ENCODE measurements at regions not wholly inside any gene's neighbourhood (a gene's known extent, or its start where the extent isn't known, plus 50 kb on each side); places are given as distances from the start of the nearest gene placed in this dataset.
"Not testable (repeated sequence)": the region's sequence is repeated elsewhere in the genome, so short reads cannot be mapped to it uniquely, and the experiment has no call there.

DNA sequence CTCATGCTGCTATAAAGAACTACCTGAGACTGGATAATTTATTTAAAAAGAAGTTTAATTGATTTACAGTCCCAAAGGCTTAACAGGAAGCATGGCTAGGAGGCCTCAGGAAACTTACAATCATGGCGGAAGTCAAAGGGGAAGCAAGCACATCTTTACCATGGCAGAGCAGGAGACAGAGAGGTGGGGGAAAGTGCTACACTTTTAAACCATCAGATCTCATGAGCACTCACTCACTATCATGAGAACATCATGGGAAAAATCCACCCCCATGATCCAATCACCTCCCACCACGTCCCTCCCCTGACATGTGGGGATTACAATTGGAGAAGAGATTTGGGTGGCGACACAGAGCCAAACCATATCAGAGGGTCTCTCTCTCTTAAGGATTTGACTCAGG lies 108.6 kb upstream of the PODXL start:
- no peak for DNase-seq (ENCODE audit: low spot score)

DNA sequence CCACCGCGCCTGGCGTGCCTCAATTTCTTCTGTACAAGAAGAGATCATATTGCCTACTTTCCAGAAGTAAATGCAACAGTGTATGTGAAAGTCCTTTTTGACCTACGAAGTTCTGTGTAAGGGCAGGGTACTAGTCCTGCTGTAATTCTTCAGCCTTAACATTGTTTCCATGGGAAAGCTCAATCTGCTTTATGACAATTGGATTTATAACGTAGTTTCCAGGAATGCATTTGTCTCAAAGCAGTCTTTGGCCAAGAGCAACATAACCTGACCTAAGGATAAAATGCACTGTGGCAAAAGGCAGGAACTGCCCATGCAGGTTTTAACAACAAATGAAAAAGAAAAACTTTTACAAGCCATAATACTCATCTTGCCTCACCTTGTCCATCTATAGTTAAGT lies 108.1 kb upstream of the PODXL start:
- DNase-seq (ENCODE audit: low spot score), result no peak

- not testable (repeated sequence) for DNase-seq (ENCODE audit: low spot score)
Observed at GRCh38 chr7:131662301-131662873, 106.0 kb upstream of the PODXL start.

- DNase-seq (ENCODE audit: low spot score), result no peak
Observed at GRCh38 chr7:131657881-131658280, 101.5 kb upstream of the PODXL start.

DNA sequence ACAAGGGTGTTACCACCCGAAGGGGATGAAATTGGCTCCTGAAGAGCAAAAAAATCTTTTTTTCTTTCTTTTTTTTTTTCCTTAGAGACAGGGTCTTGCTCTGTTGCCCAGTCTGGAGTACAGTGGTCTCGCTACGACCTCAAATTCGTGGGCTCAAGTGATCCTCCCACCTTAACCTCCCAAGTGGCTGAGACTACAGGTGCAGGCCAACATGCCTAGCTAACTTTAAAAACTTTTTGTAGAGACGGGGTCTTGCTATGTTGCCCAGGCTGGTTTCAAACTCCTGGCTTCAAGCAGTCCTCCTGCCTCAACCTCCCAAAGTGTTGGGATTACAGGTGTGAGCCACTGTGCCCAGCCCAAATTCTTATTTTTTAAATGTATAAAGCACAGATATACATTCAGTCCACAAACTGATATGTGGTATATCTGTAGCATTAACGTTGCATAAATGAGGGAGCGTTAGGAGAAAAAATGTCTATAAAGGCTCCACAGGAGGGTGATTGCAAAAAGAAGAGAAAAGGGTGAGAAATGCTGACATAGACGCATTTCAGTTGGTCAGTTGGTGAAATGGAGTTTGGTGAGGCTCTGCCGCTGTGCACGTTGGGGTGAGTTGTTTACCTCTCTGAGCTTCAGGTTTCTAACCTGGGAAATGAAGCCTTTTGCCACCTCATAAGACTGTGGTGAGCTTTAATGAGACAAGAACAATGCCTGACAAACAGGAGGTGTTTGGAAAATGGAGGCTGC lies 100.7 kb upstream of the PODXL start:
- no peak for DNase-seq (ENCODE audit: low spot score)

DNA sequence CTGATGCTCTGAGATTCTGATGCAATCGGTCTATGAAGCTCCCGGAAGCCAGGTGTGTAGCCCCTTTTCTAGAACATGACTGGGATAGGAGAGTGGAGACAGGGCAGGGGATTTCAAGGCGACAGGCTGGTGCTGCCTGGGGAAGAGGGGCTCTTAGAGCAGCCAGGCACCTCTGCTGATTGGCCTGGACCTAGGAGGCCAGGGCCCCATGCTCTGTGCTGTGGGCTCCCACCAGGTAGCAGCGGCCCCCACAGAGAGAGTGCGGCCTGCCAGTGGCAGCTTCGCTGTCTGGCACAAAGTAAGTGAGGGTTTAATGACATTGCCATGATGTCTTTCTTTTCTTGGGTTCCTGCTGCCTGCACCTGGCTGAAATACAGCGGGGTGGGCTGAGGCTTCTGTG lies 99.4 kb upstream of the PODXL start:
- no peak for DNase-seq (ENCODE audit: low spot score)

GRCh38 chr7:131655447-131655846 lies 99.0 kb upstream of the PODXL start:
- DNase-seq (ENCODE audit: low spot score), result no peak

GRCh38 chr7:131654668-131655326 lies 98.4 kb upstream of the PODXL start:
- DNase-seq (ENCODE audit: low spot score), result peak; percentile 71

DNA sequence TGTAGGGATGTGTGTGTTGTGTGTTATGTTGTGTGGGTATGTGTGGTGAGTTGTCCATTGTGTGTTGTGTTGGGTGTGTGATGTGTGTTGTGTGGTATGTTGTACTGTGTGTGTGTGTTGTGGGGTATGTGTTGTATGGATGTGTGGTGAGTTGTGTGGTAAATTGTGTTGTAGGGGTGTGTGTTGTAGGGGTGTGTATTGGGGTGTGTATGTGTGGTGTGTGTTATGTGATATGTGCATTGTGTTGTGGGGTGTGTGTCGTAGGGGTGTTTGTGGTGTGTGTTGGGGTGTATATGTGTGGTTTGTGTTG lies 97.8 kb upstream of the PODXL start:
- no peak for DNase-seq (ENCODE audit: low spot score)

DNA sequence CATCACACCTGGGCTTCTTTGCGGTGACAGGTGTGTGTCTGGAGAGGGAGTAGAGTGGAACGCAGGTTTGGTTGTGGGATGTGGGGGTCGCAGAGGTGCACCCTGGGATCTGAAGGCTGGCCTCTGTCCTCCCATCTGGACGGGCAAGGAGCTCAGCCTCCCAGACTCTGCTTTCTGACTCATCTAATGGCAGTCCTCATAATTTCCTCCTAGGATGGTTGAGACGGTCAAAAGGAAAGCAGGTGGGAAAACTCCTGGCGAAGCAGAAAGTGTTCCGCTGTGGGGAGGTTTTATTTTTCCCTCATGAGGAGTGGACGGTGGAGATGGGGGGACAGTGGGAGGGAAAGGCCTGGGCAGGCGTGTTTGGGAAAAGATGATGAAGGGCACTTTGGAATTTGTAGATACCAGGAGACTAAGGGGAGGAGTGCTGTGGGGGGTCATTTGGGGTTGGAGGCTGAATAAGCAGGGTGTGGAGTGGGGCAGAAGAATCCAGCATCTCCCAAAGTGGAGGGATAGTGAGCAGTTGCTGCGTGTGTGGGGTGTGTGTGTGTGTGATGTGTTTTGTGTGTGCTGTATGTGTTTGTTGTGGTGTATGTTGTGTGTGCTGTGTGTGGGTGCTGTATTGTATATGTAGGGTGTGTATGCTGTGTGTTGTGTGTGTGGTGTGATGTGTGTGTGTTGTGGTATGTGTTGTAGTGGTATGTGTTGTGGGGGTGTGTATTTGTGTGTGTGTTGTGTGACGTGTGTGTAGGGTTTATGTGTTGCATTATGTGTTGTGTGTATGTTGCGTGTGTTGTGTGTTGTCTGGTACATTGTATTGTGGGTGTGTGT lies 97.2 kb upstream of the PODXL start:
- no peak for DNase-seq (ENCODE audit: low spot score)

DNA sequence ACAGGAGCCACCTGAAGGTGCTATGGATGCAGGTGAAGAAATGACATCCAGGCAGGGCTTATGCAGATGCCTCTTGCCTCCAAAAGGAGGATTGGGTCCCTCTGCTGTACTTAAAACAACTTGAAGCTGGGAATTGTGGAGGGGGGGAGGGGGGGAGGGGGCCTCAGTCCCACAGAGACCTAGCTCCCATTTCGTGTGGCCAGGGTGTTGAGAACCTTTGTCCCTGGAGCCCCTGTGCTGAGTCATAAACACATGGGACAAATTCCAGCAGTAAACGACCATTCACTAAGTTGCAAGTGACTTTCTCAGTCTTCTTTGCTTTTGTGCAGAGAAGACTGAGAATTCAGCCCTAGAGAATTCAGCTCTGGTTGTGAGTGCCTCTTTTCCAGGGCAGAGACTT lies 96.5 kb upstream of the PODXL start:
- no peak for DNase-seq (ENCODE audit: low spot score)

DNA sequence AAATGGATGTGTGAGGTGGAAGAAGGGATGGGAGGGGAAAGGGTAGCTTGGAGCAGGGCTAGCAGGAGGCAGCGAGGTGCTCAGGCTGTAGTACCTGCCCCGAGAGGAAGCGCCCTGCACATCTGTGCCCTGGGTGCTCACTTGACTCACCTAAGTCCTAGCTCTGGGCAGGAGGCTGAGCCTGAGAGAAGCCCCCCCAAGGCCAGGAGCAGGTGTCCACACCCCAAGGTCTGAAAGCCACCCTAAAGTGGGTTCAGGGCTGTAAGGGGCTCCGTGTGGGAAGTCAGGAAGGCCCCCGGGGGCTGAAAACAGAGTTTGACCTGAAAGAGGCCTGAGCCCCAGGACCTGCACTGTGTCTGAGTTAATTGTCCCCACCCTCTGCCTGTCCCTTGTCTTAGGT lies 95.8 kb upstream of the PODXL start:
- DNase-seq (ENCODE audit: low spot score), result no peak

DNA sequence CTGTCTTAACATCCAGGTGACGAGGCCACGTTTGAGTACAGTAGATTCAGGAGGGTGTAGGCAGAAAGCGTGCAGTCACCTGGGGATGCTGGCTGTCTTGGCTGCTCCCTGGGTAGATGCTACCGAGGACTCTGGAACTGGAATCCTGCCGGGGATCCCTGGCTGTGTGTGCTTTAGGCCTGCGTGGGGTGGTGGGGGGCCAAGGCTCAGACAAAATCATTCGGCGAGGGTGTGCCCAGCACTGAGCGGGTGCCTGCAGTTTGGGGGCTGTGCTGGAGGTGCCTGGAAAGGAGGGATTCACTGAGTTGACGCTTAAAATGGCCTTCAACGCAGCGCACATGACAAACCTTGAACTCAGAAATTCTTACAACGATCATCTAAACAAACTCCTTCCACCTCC lies 93.5 kb upstream of the PODXL start:
- DNase-seq (ENCODE audit: low spot score), result no peak

DNA sequence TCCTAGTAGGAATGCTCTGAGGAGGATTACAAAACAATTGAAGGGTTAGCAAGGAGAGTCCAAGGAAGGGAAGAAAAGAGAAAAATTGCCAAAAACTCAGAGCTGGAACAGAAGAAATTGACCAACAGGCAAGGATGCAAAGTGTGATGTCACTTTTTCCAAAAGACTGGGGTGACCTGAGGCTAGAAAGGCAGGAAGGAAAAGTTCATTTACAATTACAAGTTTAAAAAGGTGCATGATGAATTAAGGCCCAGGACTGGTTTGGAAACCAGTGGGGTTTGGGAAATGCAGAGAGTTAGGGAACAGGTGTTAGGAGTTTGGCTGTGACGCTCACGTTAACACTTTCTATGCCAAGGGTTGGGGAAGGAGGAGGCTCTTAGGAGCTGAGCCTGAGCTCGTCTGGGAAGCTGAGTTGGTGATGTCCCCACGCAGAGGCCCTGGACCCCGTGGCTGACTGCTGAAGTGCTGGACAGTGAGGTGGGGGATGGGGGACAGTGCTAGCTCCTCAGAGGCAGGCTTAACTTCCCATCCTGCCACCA lies 92.6 kb upstream of the PODXL start:
- no peak for DNase-seq (ENCODE audit: low spot score)

DNA sequence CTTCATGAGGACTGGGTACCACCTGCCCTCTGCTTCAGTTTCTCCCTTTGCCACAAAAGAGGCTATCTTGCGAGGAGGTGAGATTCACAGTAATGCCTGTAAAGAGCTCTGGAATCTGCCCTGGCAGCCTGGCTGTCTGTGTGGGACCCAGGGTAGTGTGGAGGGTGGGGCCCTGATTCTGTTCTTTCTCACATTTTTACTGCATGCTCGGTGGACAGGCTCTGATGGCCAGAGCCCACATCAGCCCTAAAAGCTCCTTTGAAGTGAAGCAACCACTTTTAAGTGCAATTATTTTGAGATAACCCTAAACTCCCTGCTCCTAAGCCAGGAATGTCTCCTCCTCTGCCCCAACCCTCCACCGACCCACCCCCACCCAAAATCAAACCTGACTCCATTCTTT lies 92.1 kb upstream of the PODXL start:
- DNase-seq (ENCODE audit: low spot score), result no peak

DNA sequence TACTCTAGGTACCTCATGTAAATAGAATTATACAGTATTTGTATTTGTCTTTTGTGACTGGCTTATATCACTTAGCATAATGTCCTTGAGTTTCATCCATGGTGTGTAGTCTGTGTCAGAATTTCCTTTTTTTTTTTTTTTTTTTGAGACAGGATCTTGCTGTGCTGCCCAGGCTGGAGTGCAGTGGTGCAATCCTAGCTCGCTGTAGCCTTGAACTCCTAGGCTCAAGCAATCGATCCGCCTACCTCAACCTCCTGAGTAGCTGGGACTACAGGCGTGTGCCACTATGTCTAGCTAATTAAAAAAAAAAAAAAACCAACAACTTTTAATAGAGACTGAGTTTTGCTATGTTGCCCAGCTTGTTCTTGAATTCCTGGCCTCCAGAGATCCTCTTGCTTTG lies 89.8 kb upstream of the PODXL start:
- no peak for DNase-seq (ENCODE audit: low spot score)

DNA sequence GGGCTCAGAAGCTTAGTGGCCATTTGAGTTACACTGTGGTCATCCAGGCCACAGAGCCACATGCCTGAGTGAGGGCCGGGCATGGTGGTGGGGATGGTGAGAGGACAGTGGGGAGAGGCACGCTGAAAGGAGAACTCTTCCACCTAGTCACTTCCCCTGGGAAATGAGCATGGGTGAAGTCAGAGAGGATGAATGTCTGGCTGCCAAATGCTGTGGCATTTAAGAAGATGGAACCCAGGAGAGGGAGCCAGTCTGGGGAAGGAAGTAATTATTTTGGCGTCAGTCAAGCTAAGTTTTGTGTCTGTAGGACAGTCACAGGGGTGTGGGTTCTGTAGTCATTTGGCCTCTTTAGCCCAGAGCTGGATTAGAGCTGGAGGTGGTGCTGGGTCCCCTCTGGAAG lies 86.0 kb upstream of the PODXL start:
- DNase-seq (ENCODE audit: low spot score), result no peak

DNA sequence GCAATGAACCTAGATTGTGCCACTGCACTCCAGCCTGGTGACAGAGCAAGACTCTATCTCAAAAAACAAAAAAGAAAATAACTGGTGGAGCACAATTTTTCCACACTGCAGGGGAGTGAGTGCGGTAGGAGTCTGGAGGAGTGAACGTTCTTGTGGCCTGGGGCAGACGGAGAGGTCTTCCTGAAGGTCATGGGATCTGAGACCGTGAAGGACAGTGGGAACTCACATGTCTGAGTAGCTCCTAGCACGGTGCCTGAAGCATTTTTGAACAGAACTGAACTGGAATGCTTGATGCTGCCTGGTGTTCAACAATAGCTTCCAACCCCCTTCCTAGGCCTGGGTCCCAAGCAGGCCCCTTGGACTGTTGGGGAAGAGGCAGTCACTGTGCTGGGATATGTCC lies 84.3 kb upstream of the PODXL start:
- DNase-seq (ENCODE audit: low spot score), result no peak

DNA sequence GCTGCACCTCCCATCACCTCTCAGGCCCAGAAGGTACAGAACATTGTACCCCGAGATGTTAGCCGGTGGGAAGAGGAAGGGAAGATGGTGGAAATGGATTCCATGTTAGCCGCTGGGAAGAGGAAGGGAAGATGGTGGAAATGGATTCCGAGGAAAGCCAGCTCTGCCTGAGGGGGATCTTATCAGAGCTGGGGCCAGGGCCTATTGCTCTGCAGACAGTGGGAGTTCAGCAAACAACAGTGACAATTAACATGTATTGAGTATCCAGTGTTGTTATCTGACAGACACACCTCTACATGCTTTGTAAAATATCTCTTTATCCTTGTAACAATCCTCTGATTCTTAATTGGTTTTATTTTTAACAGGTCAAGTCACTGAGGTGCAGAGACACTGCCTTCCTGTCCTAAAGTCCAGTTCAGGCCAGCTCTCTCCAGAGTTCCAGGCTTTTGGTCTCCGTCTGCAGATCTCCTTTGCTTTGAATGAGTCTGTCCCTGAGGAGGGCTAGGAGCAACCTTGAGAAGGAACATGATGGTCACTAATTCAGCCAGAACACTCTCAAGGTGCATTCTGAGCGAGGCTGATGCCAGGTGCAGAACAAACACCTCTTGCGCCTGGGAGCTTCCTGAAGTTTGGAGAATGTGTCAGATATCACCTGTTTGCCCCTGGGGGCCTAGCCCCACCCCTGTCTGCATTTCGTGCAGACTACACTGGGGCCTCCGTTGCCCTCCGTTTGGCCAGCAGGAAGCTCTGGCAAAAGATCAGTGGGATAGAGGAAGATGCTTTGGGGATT lies 82.4 kb upstream of the PODXL start:
- no peak for DNase-seq (ENCODE audit: low spot score)

DNA sequence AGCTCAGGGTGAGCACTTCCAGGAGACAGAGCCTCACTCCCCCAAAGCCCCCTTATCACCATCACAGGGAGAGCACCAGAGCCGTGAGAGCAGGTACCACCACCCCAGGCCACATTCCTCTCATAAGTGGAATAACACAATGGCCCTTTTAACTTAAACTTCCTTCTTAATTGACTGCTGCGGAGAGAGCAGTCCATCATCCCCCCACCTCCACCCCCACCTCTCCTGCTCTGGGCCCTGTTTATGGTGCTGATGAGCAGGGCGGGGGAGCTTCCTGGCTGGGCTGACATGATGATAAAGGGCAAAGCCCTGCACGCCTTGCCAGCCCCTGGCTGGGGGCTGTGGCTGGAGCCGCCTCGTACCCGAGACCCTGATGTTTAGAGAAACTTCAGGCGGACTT lies 81.4 kb upstream of the PODXL start:
- no peak for DNase-seq (ENCODE audit: low spot score)

GRCh38 chr7:131636092-131636491 lies 79.7 kb upstream of the PODXL start:
- DNase-seq (ENCODE audit: low spot score), result no peak

- DNase-seq (ENCODE audit: low spot score), result not testable (repeated sequence)
Observed at GRCh38 chr7:131634197-131634596, 77.8 kb upstream of the PODXL start.

Data from CD4-positive, alpha-beta T cell treated with Interleukin-15 for 4 hours (primary cell).